ENCODE measurements at regions not wholly inside any gene's neighbourhood (a gene's known extent, or its start where the extent isn't known, plus 50 kb on each side); places are given as distances from the start of the nearest gene placed in this dataset.
"Not testable (repeated sequence)": the region's sequence is repeated elsewhere in the genome, so short reads cannot be mapped to it uniquely, and the experiment has no call there.

- H3F3A ChIP-seq (ENCODE audit: insufficient read depth, low read length) = no peaks in the 10 kb centered on the region
- no peaks in the 10 kb centered on the region for H3K9me3 ChIP-seq (replicated peaks; ENCODE audit: insufficient read depth, low read length)
- no peak overlapping the region for H3K4me2 ChIP-seq (ENCODE audit: low read depth, low read length)
- no peaks in the 10 kb centered on the region for H3K9me2 ChIP-seq (replicated peaks; ENCODE audit: insufficient read depth, low read length)
- no peak overlapping the region for H3K27ac ChIP-seq (ENCODE audit: low read length)
- DNase-seq = no peak
- no peaks in the 10 kb centered on the region for H3K36me3 ChIP-seq (replicated peaks; ENCODE audit: insufficient read depth, low read length)
- H4K20me1 ChIP-seq (ENCODE audit: insufficient read depth, low read length) = no peaks in the 10 kb centered on the region
- no peaks in the 10 kb centered on the region for H3K79me2 ChIP-seq (ENCODE audit: low read length)
- H3K27me3 ChIP-seq (replicated peaks; ENCODE audit: insufficient read depth, low read length) = peaks cover 97% of the 10 kb centered on the region
- no peak overlapping the region for H3K4me3 ChIP-seq (ENCODE audit: low read length)
- TF ChIP-seq EZH2phosphoT487 (IDR thresholded peaks at IDR 0.05; ENCODE audit: low read length) (no peak), EZH2 (optimal IDR thresholded peaks at IDR 0.05; ENCODE audit: low read depth, low read length) (no peak), CTCF (IDR thresholded peaks at IDR 0.05; ENCODE audit: low read length) (no peak)
- H2AFZ ChIP-seq (ENCODE audit: low read length) = no peak overlapping the region
- H3K9ac ChIP-seq (ENCODE audit: low read length) = no peak overlapping the region
- H3K4me1 ChIP-seq (ENCODE audit: low read length) = no peaks in the 10 kb centered on the region
These were observed 114.4 kb upstream of the ZC3H12A start for GRCh38 chr1:37360011-37360410.

- no peaks in the 10 kb centered on the region for H3K9me3 ChIP-seq (replicated peaks; ENCODE audit: insufficient read depth, low read length)
- H3K79me2 ChIP-seq (ENCODE audit: low read length) = no peaks in the 10 kb centered on the region
- TF ChIP-seq CTCF (IDR thresholded peaks at IDR 0.05; ENCODE audit: low read length) (no peak), EZH2phosphoT487 (IDR thresholded peaks at IDR 0.05; ENCODE audit: low read length) (no peak), EZH2 (optimal IDR thresholded peaks at IDR 0.05; ENCODE audit: low read depth, low read length) (no peak)
- no peaks in the 10 kb centered on the region for H3K4me1 ChIP-seq (ENCODE audit: low read length)
- no peak overlapping the region for H3K4me2 ChIP-seq (ENCODE audit: low read depth, low read length)
- no peak overlapping the region for H2AFZ ChIP-seq (ENCODE audit: low read length)
- H3K36me3 ChIP-seq (replicated peaks; ENCODE audit: insufficient read depth, low read length) = no peaks in the 10 kb centered on the region
- H3K27me3 ChIP-seq (replicated peaks; ENCODE audit: insufficient read depth, low read length) = peaks cover 83% of the 10 kb centered on the region
- no peaks in the 10 kb centered on the region for H4K20me1 ChIP-seq (ENCODE audit: insufficient read depth, low read length)
- H3K27ac ChIP-seq (ENCODE audit: low read length) = no peak overlapping the region
- no peak for DNase-seq
- no peak overlapping the region for H3K4me3 ChIP-seq (ENCODE audit: low read length)
- H3K9me2 ChIP-seq (replicated peaks; ENCODE audit: insufficient read depth, low read length) = no peaks in the 10 kb centered on the region
- no peak overlapping the region for H3K9ac ChIP-seq (ENCODE audit: low read length)
- no peaks in the 10 kb centered on the region for H3F3A ChIP-seq (ENCODE audit: insufficient read depth, low read length)
These were observed 111.6 kb upstream of the ZC3H12A start for GRCh38 chr1:37362594-37363385.

GRCh38 chr1:37363535-37363934, 110.8 kb upstream of the ZC3H12A start:
- Histone ChIP-seq H3K9me2 (replicated peaks; ENCODE audit: insufficient read depth, low read length) (no peaks in the 10 kb centered on the region), H4K20me1 (ENCODE audit: insufficient read depth, low read length) (no peaks in the 10 kb centered on the region), H3K27ac (ENCODE audit: low read length) (no peak overlapping the region), H3K27me3 (replicated peaks; ENCODE audit: insufficient read depth, low read length) (peaks cover 76% of the 10 kb centered on the region), H3K79me2 (ENCODE audit: low read length) (no peaks in the 10 kb centered on the region), H3K4me2 (ENCODE audit: low read depth, low read length) (no peak overlapping the region), H3K4me3 (ENCODE audit: low read length) (no peak overlapping the region), H3K4me1 (ENCODE audit: low read length) (no peaks in the 10 kb centered on the region), H2AFZ (ENCODE audit: low read length) (no peak overlapping the region), H3K36me3 (replicated peaks; ENCODE audit: insufficient read depth, low read length) (no peaks in the 10 kb centered on the region), H3F3A (ENCODE audit: insufficient read depth, low read length) (no peaks in the 10 kb centered on the region), H3K9me3 (replicated peaks; ENCODE audit: insufficient read depth, low read length) (no peaks in the 10 kb centered on the region), H3K9ac (ENCODE audit: low read length) (no peak overlapping the region)
- TF ChIP-seq CTCF (IDR thresholded peaks at IDR 0.05; ENCODE audit: low read length) (no peak), EZH2 (optimal IDR thresholded peaks at IDR 0.05; ENCODE audit: low read depth, low read length) (no peak), EZH2phosphoT487 (IDR thresholded peaks at IDR 0.05; ENCODE audit: low read length) (no peak)
- DNase-seq = no peak

GRCh38 chr1:37368665-37369315, 105.6 kb upstream of the ZC3H12A start:
- not testable (repeated sequence) for H3K27ac ChIP-seq (ENCODE audit: low read length); H3K4me1 ChIP-seq (ENCODE audit: low read length); H4K20me1 ChIP-seq (ENCODE audit: insufficient read depth, low read length); H3K36me3 ChIP-seq (replicated peaks; ENCODE audit: insufficient read depth, low read length); H3K9me2 ChIP-seq (replicated peaks; ENCODE audit: insufficient read depth, low read length); H3K4me2 ChIP-seq (ENCODE audit: low read depth, low read length); H3K9me3 ChIP-seq (replicated peaks; ENCODE audit: insufficient read depth, low read length); DNase-seq; H3F3A ChIP-seq (ENCODE audit: insufficient read depth, low read length); H3K79me2 ChIP-seq (ENCODE audit: low read length); H2AFZ ChIP-seq (ENCODE audit: low read length); H3K4me3 ChIP-seq (ENCODE audit: low read length); H3K9ac ChIP-seq (ENCODE audit: low read length)
- peaks cover 47% of the 10 kb centered on the region for H3K27me3 ChIP-seq (replicated peaks; ENCODE audit: insufficient read depth, low read length)

Measured in MM.1S (cell line).